HG03378 (cell line): ENCODE measurements at regions not wholly inside any gene's neighbourhood (a gene's known extent, or its start where the extent isn't known, plus 50 kb on each side); places are given as distances from the start of the nearest gene placed in this dataset.

Source experiments
- ATAC-seq: cut with Tn5 transposase; IDR thresholded peaks from one replicate; pipeline ENCODE4 v1.9.1; 2021; ENCODE audit warnings: mild to moderate bottlenecking, moderate library complexity; ENCODE audit not compliant: unreplicated experiment

DNA sequence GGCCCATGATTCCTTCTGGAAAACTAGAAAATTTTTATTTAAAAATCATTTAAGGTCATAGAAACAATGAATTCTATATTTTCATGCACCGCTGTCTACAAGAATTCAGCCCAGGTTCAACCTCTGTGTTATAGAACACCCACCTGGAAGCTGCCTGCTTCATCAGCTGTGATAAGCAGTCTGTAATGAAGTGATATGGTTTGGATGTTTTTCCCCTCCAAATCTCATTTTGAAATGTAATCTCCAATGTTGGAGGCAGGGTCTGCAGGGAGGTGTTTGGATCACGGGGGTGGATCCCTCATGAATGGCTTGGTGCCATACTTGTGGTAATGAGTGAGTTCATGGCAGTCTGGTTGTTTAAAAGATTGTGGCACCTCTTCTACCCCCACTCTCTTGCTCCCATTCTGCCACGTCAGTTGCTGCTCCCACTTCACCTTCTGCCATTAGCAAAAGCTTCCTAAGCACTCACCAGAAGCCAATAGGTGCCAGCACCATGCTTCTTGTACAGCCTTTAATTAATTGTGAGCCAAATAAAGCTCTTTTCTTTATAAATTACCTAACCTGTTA is 55.6 kb downstream of the MRPL32 start:
- ATAC-seq = no peak

DNA sequence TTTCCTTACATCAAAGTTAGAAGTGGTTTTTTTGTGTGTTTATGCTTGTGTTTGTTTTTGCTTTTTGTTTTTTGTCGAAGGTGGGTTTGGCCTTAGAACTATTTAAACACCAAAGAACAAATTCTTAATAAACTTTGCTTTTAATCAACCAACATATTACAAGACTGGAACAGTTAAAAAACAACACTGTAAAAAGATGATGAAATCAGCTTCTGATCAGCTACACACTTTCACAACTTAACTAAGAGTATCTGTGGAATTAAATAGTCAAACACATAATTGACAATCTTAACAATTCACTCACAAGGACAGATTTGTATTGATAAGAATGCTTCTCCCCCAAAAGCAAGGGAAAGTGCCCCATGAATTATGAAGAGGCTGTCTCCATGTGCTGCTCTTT is 58.8 kb downstream of the MRPL32 start:
- ATAC-seq = no peak

DNA sequence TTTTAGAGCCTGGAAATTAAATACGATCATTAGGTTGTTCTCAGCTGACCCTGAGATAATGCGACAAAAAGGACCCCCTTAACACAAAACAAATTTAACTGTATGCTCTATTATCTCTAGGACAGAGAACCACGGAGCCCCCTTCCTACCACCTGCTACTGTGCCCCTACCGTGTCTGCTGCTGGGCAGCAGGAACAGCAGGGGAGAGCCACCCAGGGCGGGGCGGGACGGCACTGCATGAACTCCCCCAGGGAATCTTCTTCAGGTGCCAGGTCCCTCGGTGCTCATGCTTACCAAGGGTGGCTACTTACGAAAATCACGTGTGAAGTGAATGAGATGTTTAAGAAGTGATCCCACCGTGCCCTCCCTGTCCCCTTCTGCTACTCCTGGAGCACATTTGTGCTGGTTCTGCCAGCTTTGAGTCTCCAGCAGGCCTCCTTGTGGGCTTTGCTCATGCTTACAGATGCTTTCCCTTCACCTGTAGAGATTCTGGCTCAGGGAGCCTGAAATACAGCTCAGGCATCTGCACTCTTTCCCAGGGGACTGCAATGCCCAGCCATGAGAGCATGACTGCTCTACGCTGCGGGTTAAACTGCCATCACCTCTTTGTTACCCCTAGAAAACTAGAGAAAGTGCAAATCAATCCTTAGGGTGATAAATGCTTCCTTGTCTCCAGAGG is 59.9 kb downstream of the MRPL32 start:
- no peak for ATAC-seq

DNA sequence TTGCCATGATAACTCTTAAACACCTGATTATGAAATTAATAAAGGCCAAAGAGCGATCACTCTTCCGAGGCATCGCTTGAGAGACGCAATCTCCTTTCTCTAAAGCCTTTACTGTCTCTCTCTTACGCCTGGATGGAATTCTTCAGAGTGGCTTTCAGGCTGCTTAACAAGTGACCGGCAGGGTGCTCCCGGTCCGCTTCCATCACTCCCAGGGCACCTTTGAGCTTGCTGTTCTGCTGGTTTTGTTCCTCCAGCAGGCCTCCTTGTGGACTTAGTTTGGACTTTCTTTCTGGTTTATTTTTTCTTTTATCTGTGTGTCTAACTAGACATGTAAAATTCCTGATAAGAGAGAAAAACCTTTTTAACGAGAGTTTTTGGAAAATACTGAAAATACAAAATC is 60.9 kb downstream of the MRPL32 start:
- ATAC-seq = no peak

DNA sequence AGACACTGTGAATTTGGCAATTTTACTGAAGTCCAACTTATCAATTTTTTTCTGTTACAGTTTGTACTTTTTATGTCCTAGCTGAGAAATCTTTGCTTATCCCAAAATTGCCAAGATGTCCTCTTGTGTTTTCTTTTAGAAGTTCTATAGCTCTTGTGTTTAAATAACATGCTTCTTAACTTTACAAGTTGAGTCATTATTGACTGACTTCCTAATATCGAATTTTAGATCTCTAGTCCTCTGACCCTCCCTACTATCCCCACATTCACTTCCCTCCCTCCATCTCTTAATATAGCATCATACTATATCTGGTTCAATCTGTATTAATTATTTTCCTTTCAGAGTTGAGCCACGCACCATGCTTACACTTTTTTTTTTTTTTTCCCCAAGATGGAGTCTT is 61.9 kb downstream of the MRPL32 start:
- no peak for ATAC-seq

DNA sequence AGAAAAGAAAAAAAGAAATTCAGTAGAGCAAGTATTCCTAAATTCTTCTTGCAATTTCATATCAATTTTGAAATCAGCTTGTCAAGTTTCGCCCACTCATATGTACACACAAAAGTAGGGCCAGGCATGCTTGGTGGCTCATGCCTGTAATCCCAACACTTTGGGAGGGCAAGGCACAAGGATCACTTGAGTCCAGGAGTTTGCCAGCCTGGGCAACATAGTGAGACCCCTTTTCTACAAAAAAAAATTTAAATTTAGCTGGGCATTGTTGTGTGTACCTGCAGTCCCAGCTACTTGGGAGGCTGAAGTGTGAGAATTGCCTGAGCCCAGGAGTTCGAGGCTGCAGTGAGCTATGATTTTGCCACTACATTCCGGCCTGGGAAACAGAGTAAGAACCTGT is 65.4 kb downstream of the MRPL32 start:
- ATAC-seq = no peak

DNA sequence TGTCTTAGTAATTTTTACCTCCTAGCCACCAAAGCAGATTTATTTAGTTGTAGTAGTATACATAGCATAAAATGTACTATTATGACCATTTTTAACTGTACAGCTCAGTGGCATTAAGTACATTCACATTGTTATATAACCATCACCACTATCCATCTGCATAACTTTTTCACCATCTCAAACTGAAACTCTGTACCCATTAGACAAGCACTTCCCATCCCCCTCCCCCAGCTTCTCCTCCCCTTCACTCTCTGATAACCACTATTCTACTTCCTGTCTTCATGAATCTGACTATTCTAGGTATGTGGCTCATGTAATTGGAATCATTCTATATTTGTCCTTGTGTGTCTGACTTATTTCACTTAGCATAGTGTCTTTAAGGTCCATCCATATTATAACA is 71.9 kb downstream of the MRPL32 start:
- no peak for ATAC-seq

DNA sequence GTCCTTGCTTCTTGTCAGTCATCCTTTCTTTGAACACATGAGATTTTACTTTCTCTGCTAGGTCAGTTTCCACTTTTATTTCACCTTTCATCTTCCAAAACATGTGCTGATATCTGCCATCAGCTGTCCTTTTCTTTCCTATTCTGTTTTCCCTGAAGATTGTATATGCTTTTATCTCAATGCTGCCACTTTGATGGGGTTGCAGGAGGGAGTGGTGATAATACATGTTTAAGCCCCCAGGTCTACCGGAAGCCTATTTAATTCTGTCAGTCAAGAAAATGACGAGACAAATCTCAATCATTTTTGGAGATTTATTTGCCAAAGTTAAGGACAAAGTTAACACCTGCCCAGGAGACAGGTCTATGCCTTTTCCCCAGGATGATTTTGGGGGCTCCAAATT is 73.8 kb downstream of the MRPL32 start:
- ATAC-seq = no peak

DNA sequence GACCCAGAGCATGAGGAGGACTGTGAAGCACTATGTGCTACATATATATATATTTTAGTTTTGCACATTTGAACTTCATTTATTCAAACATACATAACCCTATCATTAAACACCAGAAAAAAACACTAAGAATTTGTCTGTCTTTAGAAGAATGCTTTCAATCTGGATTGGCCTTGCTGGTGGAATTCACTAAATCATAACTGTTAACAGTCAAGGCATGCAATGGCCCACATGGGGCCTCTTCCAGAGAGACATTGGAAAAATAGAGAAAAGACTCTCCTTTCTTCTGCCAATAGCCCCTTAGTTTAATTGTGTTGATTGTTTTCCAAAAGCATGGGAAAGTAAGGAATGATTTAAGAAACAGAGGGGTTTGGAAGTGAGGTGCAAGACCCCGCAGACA is 77.9 kb downstream of the MRPL32 start:
- ATAC-seq = no peak

DNA sequence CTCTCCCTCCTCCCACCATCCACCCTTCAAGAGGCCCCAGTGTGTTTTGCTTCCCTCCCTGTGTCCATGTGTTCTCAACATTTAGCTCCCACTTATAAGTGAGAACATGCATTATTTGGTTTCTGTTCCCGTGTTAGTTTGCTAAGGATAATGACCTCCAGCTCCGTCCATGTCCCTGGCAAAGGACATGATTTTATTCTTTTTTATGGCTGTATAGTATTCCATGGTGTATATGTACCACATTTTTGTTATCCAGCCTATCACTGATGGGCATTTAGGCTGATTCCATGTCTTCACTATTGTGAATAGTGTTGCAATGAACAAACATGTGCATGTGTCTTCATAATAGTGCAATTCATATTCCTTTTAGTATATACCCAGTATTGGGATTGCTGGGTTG is 79.7 kb downstream of the MRPL32 start:
- ATAC-seq = no peak

DNA sequence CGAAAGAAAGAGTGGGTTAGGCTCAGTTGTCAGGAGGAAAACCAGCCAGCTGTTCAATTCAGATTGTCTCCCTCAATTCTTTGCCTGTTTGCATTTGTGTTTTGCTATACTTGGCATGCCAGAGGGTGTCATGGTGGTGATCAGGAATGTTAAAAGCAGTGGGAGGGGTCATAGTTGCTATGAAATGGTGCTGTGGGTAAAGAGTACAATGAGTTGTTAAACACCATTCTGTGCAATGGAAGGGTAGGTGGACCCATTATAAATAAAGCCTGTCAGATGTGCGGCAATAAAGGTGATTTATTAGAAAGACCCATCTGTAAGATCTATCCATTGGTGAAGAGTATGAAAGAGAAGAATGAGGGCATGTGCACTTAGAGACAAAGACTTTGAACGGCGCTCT is 82.2 kb downstream of the MRPL32 start:
- no peak for ATAC-seq

DNA sequence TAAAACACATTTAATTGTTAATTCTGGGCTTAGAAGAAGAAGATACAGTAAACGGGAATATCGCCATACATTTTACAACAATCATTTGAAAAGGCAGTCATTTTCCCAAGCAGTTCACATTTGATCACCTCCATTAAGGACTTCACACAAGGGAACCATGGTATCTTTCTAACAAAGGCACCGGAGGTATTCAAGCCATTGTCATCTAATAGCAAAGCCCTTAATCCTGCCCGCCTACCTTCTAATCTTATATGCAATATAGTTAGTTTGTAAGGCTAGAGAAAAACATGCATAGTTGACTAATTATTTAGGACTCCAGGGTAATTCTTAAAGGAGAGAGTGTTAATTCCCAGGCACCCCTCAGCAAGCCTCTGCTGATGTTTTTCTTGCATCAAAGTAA is 83.1 kb downstream of the MRPL32 start:
- ATAC-seq = no peak

DNA sequence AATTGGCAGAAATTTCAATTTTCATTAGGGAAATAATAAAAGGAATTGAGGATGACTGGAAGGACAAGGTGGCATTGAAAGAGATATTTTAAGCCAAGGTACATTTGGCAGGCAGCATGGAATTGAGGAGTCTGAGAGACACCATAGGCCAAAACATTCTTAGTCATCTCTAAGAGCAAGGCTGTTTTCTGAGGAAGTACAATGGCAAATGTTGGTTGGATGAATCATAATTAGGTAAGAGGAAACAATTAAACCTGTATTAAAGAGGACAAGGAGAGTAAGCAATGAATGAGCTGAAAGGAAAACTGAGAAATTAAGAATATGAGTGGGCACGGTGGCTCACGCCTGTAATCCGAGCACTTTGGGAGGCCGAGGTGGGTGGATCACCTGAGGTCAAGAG is 86.3 kb downstream of the MRPL32 start:
- ATAC-seq = no peak

DNA sequence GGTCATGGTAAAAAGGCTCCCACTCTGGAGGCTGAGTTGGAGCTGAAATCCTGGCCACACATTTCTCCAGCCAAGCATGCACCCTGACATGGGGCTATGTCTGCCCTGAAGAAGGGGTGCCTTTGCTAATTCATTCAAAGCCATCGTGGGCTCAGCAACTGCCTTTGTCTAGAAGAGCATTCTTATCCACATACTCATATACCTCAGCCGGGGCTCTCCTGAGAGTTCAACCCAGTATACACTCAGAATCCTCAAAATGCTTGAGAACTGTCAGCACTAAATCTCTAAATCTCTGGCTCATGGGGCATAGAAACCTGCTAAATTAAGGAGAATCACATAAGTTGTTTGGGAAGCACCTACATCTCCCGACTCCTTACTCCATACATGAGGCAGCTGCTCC is 89.3 kb downstream of the MRPL32 start:
- no peak for ATAC-seq

DNA sequence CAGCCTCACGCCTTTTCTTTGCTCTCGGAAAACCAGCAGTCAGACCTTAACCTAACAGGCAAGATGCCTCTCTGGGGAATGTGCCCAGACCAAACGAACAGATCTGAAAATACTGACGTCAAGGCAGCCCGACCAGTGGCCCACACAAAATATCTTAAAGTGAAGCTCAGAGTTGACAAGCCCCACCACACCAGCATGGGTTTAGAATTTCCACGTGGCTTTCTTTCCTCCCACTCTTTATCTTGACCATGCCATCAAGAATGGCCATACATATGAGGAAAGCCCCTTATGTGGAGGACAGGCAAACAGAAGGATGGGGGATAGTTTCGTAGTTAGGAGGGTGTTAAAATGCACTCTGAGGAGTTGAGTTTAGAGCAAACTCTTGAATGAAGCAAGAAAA is 89.8 kb downstream of the MRPL32 start:
- ATAC-seq = no peak

DNA sequence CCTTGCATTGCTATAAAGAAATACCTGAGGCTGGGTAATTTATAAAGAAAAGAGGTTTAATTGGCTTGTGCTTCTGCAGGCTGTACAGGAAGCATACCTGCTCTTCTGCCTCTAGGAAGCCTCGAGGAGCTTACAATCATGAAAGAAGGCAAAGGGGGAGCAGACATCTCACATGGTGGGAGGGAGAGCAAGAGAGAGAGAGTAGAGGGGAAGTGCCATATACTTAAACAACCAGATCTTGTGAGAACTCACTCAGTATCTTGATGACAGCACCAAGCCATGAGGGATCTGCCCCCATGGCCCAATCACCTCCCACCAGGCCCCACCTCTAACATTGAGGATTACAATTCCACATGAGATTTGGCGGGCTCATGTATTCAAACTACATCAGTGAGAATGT is 79.1 kb upstream of the HECW1 start:
- no peak for ATAC-seq

DNA sequence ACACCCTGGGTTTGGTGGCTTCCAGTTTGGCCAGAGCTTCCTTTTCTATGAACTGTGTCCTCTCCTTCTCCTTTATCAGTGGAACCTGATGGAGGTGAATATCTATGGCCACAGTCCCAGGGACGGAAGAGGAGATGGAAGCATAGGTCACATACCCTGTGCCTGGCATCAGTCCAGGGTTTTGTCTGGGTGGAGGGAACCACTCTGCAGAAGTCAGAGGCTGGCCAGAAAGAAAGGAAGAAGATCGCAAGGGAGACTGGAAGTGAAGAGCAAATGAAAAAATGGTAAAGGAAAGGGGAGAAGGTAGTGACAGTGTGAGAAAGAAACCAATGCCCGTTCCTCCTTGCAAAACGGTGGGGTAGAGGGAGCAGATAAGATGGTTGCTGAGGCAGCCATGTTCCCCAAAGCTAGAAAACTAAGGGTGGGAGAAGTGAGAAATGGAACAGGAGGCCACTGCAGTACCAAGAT is 77.9 kb upstream of the HECW1 start:
- no peak for ATAC-seq

DNA sequence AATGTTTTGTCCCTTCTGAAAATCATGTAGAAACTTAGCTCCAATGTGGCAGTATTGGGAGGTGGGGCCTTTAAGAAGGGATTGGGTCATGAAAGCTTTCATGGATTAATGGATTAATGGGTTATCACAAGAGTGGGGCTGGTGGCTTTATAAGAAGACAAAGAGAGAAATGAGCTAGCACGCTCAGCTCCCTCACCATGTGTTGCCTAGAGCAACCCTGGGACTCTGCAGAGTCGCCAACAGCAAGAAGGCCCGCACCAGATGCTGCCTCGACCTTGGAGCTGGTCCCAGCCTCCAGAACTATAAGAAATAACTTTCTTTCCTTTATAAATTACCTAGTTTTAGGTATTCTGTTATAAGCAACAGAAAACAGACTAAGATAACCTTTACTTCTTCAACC is 74.9 kb upstream of the HECW1 start:
- no peak for ATAC-seq

DNA sequence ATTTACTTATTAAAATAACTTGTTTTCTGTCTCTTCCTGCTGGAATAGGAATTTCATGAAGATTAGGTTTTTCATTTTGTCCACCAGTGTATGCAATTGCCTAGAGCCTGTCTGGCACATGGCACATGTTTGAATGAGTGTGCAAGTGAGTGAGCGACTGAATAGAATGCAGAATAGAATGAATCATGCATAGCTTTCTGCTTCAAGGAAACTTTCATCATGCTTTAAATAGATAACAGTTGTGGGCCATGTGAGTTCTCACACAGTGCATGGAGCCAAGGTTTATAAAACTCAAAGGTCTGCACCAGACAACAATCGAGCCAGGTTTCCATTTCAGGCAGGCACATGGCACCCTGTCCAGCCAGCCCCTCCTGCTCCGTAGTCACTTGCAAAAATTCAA is 74.2 kb upstream of the HECW1 start:
- ATAC-seq = no peak

DNA sequence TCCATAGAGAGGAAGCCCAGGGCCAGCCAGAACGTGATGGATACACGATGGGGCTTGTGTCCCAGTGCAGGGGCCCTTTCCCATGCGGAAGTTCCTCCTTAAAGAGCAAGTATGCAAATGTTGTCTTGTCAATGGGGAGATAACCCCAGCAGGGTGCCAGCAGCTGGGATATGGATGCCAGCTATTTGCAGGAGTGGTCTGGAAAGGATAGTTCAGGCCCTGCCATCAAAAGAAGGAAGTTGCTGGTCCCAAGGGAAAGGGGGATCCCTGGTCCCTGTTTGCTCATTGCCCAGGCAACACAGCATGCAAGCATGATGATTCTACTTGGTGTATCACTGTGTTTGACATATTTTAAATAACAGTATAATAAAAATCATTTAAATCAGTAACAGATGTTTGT is 73.1 kb upstream of the HECW1 start:
- no peak for ATAC-seq

DNA sequence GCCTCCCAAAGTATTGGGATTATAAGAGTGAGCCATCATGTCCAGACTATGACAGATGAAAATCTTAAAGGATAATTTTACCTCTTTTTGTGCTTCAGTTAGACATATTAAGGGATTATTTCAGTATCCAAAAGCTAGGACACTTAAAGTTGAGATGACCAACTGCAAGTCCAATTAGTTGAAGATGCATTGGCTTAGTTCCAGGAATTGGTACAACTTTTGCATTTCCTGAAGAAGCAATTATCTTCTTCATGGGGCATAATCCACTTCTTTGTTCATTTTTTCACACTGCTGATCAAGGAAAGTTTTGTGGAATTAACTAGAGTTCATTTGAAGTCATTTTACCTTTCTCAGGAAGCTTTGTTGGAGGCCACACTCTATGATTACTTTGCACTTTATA is 72.0 kb upstream of the HECW1 start:
- ATAC-seq = no peak

DNA sequence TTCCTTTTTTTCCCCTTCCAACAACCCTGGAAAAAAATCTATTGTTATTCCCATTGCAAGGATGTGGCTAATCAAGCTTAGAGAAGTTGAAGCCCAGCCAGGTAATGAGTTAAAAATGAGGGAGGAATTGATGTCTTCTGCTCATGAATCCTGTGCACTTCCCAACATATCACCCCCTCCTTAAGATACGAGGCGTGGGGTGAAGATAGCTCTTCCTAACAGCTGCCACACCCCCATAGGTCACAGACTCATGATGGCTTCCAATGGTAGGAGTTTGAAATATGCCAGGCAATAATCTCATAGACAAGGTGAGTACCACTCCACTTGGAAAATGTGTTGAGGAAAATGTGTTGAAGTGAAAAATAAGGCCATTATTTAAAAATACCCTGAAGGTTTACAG is 71.3 kb upstream of the HECW1 start:
- ATAC-seq = no peak

DNA sequence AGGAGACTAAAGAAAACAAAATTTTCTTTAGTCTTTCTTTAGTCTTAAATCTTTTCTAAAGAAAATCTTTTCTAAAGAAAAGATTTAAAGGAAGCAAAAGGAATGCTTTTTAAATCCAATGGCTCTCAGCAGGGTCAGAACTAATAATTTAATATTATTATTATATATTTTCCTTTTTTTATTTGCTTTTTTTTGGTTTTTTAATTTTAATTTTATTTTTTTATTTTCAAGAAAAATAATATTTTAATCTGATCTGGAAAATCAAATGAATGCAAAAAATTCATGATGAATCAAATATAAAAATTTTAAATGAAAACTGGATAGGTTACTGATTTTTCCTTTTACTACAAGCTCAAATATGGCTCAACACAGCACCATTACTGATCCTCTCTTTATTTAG is 70.7 kb upstream of the HECW1 start:
- no peak for ATAC-seq
